HepG2 (cell line): ENCODE measurements at regions not wholly inside any gene's neighbourhood (a gene's known extent, or its start where the extent isn't known, plus 50 kb on each side); places are given as distances from the start of the nearest gene placed in this dataset.

Experiments
- ATAC-seq: fragments of 200-7000 bp; cut with Tn5 transposase; 3 replicates; pipeline ENCODE4 v1.9.1; 2020; ENCODE audit warnings: mild to moderate bottlenecking, moderate library complexity
- BruUV-seq: library from RNA; stranded (reverse); fragments of 400-500 nt; replicated peaks from 2 replicates; lab custom pipeline; 2021; lab: Mats Ljungman, UMichigan
- CTCF ChIA-PET: fragments of 300-600 bp; formaldehyde crosslinking; extraction: SDS; loops from one replicate; lab custom pipeline; 2021; ENCODE audit warnings: low total read pairs, inconsistent platforms, low intra/inter-chr PET ratio; lab: Yijun Ruan, JAX
- POLR2A ChIA-PET: fragments of 350-600 bp; sonication (Branson Sonifier 250); formaldehyde crosslinking; loops from one replicate; lab custom pipeline; 2020; ENCODE audit warnings: antibody characterized with exemption, inconsistent platforms; lab: Yijun Ruan, JAX
- DNase-seq: peaks from one replicate; pipeline ENCODE4 v3.0.0-alpha.2; 2015; ENCODE audit warnings: low spot score
- FAIRE-seq: peaks from 3 replicates; lab custom pipeline; 2011; peaks lifted over from hg19 to GRCh38; lab: Jason Lieb, UNC
- H2AFZ ChIP-seq: one replicate; pipeline ENCODE4 v1.6.1; 2011; ENCODE audit warnings: low read length, inconsistent platforms
- H3K27ac ChIP-seq: fragments of 300-600 bp; 3 replicates; pipeline ENCODE4 v1.8.0; 2011; ENCODE audit warnings: mixed run types, mild to moderate bottlenecking, mixed read lengths, low read length, inconsistent platforms; ENCODE audit not compliant: insufficient read depth; ENCODE audit errors: extremely low read length
- H3K27me3 ChIP-seq, 2 experiments: fragments of 200-600 bp in 1 of 2; 2 replicates in 1 of 2; 3 replicates in 1 of 2; pipeline versions ENCODE4 v1.6.0 to v1.8.0; 2011; ENCODE audit warnings: low read length in 2 of 2, mild to moderate bottlenecking in 2 of 2, moderate library complexity in 2 of 2, inconsistent platforms in 1 of 2; ENCODE audit not compliant: insufficient read depth in 2 of 2, control insufficient read depth in 1 of 2
- H3K36me3 ChIP-seq, 2 experiments: fragments of 200-600 bp in 1 of 2; replicated peaks in 1 of 2; 2 replicates in 1 of 2; 3 replicates in 1 of 2; pipeline versions ENCODE4 v1.5.1 to v1.8.0; 2011; ENCODE audit warnings: low read length in 2 of 2, inconsistent platforms in 1 of 2; ENCODE audit not compliant: insufficient read depth in 2 of 2, control insufficient read depth in 1 of 2
- H3K4me1 ChIP-seq: 2 replicates; pipeline ENCODE4 v1.5.1; 2012; ENCODE audit warnings: low read length, inconsistent platforms; ENCODE audit not compliant: insufficient read depth
- H3K4me2 ChIP-seq: 2 replicates; pipeline ENCODE4 v1.6.0; 2011; ENCODE audit warnings: low read depth, low read length, inconsistent platforms
- H3K4me3 ChIP-seq, 3 experiments: fragments of 200-600 bp in 1 of 3; sonication (generic), shearing (Covaris generic) in 1 of 3; replicated peaks in 1 of 3; 2 replicates each; pipeline ENCODE4 v1.5.1; 2011 to 2016; ENCODE audit warnings: low read length in 3 of 3, inconsistent platforms in 2 of 3, low read depth in 2 of 3, mild to moderate bottlenecking in 2 of 3, control low read depth in 1 of 3, mixed read lengths in 1 of 3; ENCODE audit not compliant: insufficient read depth in 1 of 3
- H3K79me2 ChIP-seq: one replicate; pipeline ENCODE4 v1.6.1; 2011; ENCODE audit warnings: low read length, inconsistent platforms; ENCODE audit not compliant: insufficient read depth
- H3K9ac ChIP-seq: 2 replicates; pipeline ENCODE4 v1.6.0; 2011; ENCODE audit warnings: mild to moderate bottlenecking, low read depth, low read length, inconsistent platforms; ENCODE audit not compliant: insufficient read depth
- H3K9me3 ChIP-seq: 2 replicates; pipeline ENCODE4 v1.5.1; 2012; ENCODE audit warnings: mild to moderate bottlenecking, low read length
- H4K20me1 ChIP-seq: 2 replicates; pipeline ENCODE4 v1.6.0; 2011; ENCODE audit warnings: inconsistent platforms, mild to moderate bottlenecking, low read length, moderate library complexity; ENCODE audit not compliant: insufficient read depth
- E2F5 ChIP-seq: sonication (generic); formaldehyde crosslinking; conservative IDR thresholded peaks from 2 replicates; pipeline ENCODE4 v1.4.0; 2020; ENCODE audit warnings: missing genetic modification reagents
- HIC2 ChIP-seq: sonication (generic); formaldehyde crosslinking; IDR thresholded peaks from 2 replicates; pipeline ENCODE4 v1.9.0; 2022; ENCODE audit warnings: low read depth, missing genetic modification reagents
- MAFF ChIP-seq: IDR thresholded peaks from 2 replicates; pipeline ENCODE4 v1.6.1; 2011; ENCODE audit warnings: low read depth, low read length, improper control_type of control experiment
- MYC ChIP-seq: sonication (generic); formaldehyde crosslinking; IDR thresholded peaks from 2 replicates; pipeline ENCODE4 v1.9.0; 2021; ENCODE audit warnings: missing genetic modification reagents, borderline replicate concordance
- PHF5A ChIP-seq: IDR thresholded peaks from one replicate; pipeline ENCODE4 v1.6.1; 2018; ENCODE audit warnings: low read depth, missing genetic modification reagents; ENCODE audit not compliant: unreplicated experiment
- PLRG1 ChIP-seq: fragments of 450-650 bp; conservative IDR thresholded peaks from 2 replicates; pipeline ENCODE4 v1.6.1; 2016
- ZNF713 ChIP-seq: sonication (generic); formaldehyde crosslinking; IDR thresholded peaks from 2 replicates; pipeline ENCODE4 v1.4.0; 2020; ENCODE audit warnings: mild to moderate bottlenecking, missing genetic modification reagents
- ZXDC ChIP-seq: sonication (generic); formaldehyde crosslinking; IDR thresholded peaks from 2 replicates; pipeline ENCODE4 v1.5.0; 2020; ENCODE audit warnings: mild to moderate bottlenecking, missing genetic modification reagents
- WGBS: methylation state at CpG from one replicate; pipeline ENCODE4 v1.1.6; 2017; ENCODE audit warnings: low lambda C conversion rate; 5-methylcytosine and 5-hydroxymethylcytosine counted together
- in situ Hi-C: cut with HindIII; loops from 2 replicates; pipeline ENCODE4 v1.10.0; 2017; ENCODE audit warnings: low pct_unique_long_range_greater_than_20kb; ENCODE audit not compliant: extremely low pct_ligation_motif_present
- intact Hi-C: fragments of 100-400 bp; cut with micrococcal nuclease; formaldehyde crosslinking; loops from one replicate; pipeline ENCODE4 v1.10.0; 2022; ENCODE audit not compliant: unreplicated experiment

GRCh38 chr2:103179798-103180197, 418.0 kb downstream of the TMEM182 start:
- intact Hi-C loops (no loop called here), in situ Hi-C loops (no loop called here)
- TF ChIP-seq HIC2 (CRISPR knock-in tag), result no peak
- TF ChIP-seq PLRG1, result no peak
- TF ChIP-seq MAFF, result no peak
- no peak for TF ChIP-seq PHF5A (CRISPR knock-in tag)
- TF ChIP-seq E2F5 (CRISPR knock-in tag), result no peak
- no peak for TF ChIP-seq ZXDC (CRISPR knock-in tag)
- no peak for TF ChIP-seq MYC (CRISPR knock-in tag)
- no peak for TF ChIP-seq ZNF713 (CRISPR knock-in tag)
- H4K20me1 ChIP-seq, result no peaks in the 10 kb centered on the region
- no peak overlapping the region for H3K27ac ChIP-seq
- ChIA-PET CTCF (no interaction called here), POLR2A (no interaction called here)
- ATAC-seq (no peak), FAIRE-seq (no peak), DNase-seq (no peak)
- H3K4me1 ChIP-seq, result no peaks in the 10 kb centered on the region
- H3K9ac ChIP-seq, result no peak overlapping the region
- no peaks in the 10 kb centered on the region for H3K79me2 ChIP-seq
- H2AFZ ChIP-seq, result no peak overlapping the region
- WGBS, result 7% methylated on average over 3 of the region's 3 CpGs
- no peak overlapping the region for H3K4me3 ChIP-seq
- no peaks in the 10 kb centered on the region for H3K36me3 ChIP-seq
- peaks cover 9% of the 10 kb centered on the region; the same call in 1 of the 2 replicates for H3K9me3 ChIP-seq
- H3K4me2 ChIP-seq, result no peak overlapping the region
- no TSS peak for BruUV-seq
- no peaks in the 10 kb centered on the region for H3K27me3 ChIP-seq
